Motor neuron (in vitro differentiated cells): ENCODE measurements at regions not wholly inside any gene's neighbourhood (a gene's known extent, or its start where the extent isn't known, plus 50 kb on each side); places are given as distances from the start of the nearest gene placed in this dataset.

Source experiments
- ATAC-seq, 8 experiments: fragments of 200-7000 bp; cut with Tn5 transposase; replicated peaks in 6 of 8; 2 replicates each; pipeline ENCODE4 v1.8.0; 2021; ENCODE audit warnings: mild to moderate bottlenecking in 8 of 8, moderate library complexity in 8 of 8
- H3K27ac ChIP-seq, 2 donors: fragments of 250-450 bp; sonication (Bioruptor Pico); 2 replicates each; pipeline ENCODE4 v1.9.0; 2021; ENCODE audit warnings: antibody characterized with exemption in 2 of 2, mild to moderate bottlenecking in 2 of 2, moderate library complexity in 1 of 2
- H3K4me1 ChIP-seq, 2 donors: fragments of 250-450 bp; sonication (Bioruptor Pico); replicated peaks in 1 of 2; 2 replicates each; pipeline ENCODE4 v1.6.1; 2021; ENCODE audit warnings: antibody characterized with exemption in 2 of 2, mild to moderate bottlenecking in 2 of 2, moderate library complexity in 1 of 2
- H3K4me3 ChIP-seq, 5 donors: fragments of 250-450 bp; sonication (Bioruptor Pico); 2 replicates each; pipeline ENCODE4 v1.9.0; 2021; ENCODE audit warnings: antibody characterized with exemption in 5 of 5, mild to moderate bottlenecking in 5 of 5, moderate library complexity in 4 of 5
- WGBS, 10 experiments: fragments of 450-650 bp; shearing (Covaris generic); methylation state at CpG; one replicate each; pipeline ENCODE4 v1.0.0; 2022; 5-methylcytosine and 5-hydroxymethylcytosine counted together
- in situ Hi-C, 9 experiments: fragments of 400-800 bp; cut with MboI; loops; one replicate each; pipeline ENCODE4 v1.15.0; 2021; ENCODE audit warnings: low sequenced_read_pairs in 9 of 9, low pct_unique_long_range_greater_than_20kb in 2 of 9; ENCODE audit not compliant: unreplicated experiment in 9 of 9

DNA sequence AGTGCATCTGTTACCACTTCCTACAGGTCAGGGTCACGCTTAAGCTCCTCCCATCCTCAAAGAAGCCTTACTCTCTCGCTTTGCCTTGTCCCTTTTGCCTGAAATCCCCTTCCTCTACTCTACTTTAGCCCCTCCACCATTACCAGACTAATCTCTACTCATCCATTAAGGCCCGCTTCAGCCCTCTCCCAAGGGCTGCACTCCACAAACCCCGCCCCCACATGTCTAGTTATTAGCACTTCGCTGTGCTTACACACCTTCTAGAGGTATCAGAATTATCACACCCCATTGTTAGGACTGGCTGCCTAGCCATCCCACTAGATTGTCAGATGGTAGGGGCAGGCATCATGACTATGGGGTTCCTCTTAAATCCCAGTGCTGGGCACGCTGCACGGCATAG, 565.7 kb upstream of the WWC1 start:
- Histone ChIP-seq H3K4me3 (no peak overlapping the region), H3K27ac (no peak overlapping the region), H3K4me1 (peaks cover 3 to 5% of the 10 kb centered on the region in 2 donors)
- no peak for ATAC-seq
- in situ Hi-C loops, result loop anchor here in 1 of 9 experiments (25.0 kb wide), 1 partner anchor 312 kb away; no protein-coding TSS in a partner anchor
- 63 to 100% (median 80%) methylated on average over 1 to 7 of the region's 7 CpGs; no CpG with 5 or more reads in 2 of the 10 experiments for WGBS, 10 experiments

DNA sequence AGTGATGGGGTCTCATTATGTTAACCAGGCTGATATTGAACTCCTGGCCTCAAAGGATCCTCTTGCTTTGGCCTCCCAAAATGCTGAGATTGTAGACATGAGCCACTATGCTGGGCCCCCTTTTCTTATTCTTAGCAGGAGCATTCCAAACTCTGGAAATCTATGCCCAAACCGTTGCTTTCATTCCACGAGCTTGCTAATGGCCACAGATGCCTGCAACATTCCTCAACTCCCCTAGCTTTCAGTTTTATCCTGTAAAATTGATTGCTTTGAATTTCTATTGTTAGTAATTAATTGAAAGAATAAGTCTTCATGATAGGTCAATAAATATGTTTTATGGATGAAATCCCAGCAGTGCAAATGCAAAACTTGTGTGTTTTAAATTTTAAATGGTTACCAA, 564.8 kb upstream of the WWC1 start:
- no peak overlapping the region for H3K27ac ChIP-seq
- H3K4me3 ChIP-seq, result no peak overlapping the region
- WGBS, 10 experiments, result 0 to 40% (median 29%) methylated on average over 1 to 2 of the region's 2 CpGs; no CpG with 5 or more reads in 3 of the 10 experiments
- ATAC-seq, result no peak
- peaks cover 3 to 5% of the 10 kb centered on the region in 2 donors for H3K4me1 ChIP-seq
- in situ Hi-C loops, result loop anchor here in 1 of 9 experiments (25.0 kb wide), 1 partner anchor 311 kb away; no protein-coding TSS in a partner anchor

DNA sequence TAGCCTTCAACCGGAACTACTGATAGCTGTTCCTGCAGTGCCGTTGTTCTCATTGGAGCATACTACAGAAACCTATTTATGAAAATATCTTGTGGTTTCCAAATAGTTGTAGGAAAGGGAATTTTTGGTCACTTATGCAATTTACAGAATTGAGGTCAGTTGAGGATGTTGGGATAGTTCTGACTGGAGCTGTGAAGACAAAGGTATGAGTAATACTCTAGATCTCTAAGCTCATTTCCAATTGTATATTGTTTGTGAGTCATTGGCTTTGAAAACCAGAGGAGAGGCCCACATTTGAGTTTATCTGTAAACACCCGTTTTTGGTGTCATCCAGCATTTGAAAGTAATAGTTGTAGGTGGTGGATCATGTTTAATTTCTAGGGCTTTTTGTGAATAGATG, 561.3 kb upstream of the WWC1 start:
- ATAC-seq, result peak in 7 of 8 experiments; percentile 40 to 100 (median 63)

DNA sequence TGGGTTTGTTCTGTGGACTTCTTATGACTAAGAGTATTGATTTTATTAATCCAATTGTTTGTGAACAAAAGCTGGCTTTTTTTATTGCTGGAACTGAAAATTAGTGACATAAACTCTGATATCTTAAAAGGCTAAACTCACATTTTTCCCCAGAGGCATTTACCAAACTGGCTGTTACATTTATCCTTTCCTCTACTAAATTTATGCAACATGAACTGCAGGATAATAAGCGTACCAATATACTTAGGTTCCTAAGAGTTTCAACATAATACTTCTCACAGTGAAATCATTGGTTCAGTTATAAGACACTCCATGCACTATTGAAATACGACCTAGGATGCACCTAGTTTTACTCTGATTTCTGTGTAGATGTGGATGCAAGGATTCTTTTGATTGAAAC, 560.8 kb upstream of the WWC1 start:
- ATAC-seq, result no peak
- WGBS, 10 experiments, result 33 to 100% (median 92%) methylated on average over 1 to 2 of the region's 2 CpGs; no CpG with 5 or more reads in 2 of the 10 experiments
- in situ Hi-C loops, result loop anchor here in 1 of 9 experiments (25.0 kb wide), 1 partner anchor 307 kb away; no protein-coding TSS in a partner anchor

More for the DNA sequence above, 561.3 kb upstream of the WWC1 start:
- WGBS, 10 experiments, result 0 to 82% (median 12%) methylated on average over 1 to 3 of the region's 3 CpGs; no CpG with 5 or more reads in 2 of the 10 experiments
- in situ Hi-C loops, result loop anchor here in 1 of 9 experiments (25.0 kb wide), 1 partner anchor 307 kb away; no protein-coding TSS in a partner anchor
- H3K4me3 ChIP-seq, result no peak overlapping the region
- H3K4me1 ChIP-seq, result peaks cover 5 to 12% of the 10 kb centered on the region in 2 donors
- no peak overlapping the region for H3K27ac ChIP-seq

DNA sequence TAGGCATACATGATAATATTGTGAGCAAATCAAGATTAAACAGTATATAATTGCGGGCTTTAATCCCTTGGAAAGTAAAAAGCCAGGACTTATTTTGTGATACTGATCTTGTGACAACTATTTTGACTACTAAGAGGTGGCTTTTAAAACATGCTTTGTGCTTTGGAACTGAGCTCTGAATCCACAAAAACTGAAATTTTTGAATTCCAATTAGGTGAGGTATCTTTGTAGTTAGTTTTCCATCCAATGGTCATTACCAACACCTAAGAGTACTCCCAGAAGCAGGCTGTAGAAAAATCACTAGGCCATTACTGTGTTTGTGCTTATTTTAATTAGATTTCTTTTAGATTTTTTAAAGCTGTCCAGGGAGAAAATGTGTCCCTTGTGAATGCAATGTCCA, 559.5 kb upstream of the WWC1 start:
- Histone ChIP-seq H3K4me3 (no peak overlapping the region), H3K4me1 (peaks cover 2 to 9% of the 10 kb centered on the region in 2 donors), H3K27ac (no peak overlapping the region)
- WGBS, 10 experiments, result 67 to 100% (median 96%) methylated on average over 1 of the region's 1 CpG; no CpG with 5 or more reads in 4 of the 10 experiments
- ATAC-seq, result peak in 1 of 8 experiments; percentile 12
- in situ Hi-C loops, result loop anchor here in 1 of 9 experiments (25.0 kb wide), 1 partner anchor 305 kb away; no protein-coding TSS in a partner anchor

More for the DNA sequence above, 560.8 kb upstream of the WWC1 start:
- H3K4me3 ChIP-seq, result no peak overlapping the region
- H3K4me1 ChIP-seq, result peaks cover 2 to 10% of the 10 kb centered on the region in 2 donors
- no peak overlapping the region for H3K27ac ChIP-seq

DNA sequence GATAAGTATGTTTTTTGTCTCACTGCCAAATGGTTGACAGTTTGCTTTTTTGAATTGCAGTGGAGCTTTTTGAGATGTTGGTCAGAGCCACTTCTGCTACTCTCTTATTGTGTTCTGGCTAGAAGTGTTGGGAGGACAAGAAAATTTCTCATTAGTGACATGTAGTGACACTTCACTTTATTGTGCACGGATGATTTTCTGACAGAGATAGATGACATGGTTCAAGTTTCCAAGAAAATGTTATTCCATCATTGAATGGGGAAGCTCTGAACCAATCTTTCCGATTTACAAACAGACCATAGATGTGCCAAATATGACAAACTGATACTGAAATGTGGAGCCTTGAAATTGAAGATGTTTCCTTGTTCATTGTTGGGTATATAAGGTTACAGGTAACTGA, 558.9 kb upstream of the WWC1 start:
- 0 to 92% (median 80%) methylated on average over 1 to 2 of the region's 2 CpGs for WGBS, 10 experiments
- peaks cover 2 to 9% of the 10 kb centered on the region in 2 donors for H3K4me1 ChIP-seq
- in situ Hi-C loops, result loop anchor here in 1 of 9 experiments (25.0 kb wide), 1 partner anchor 305 kb away; no protein-coding TSS in a partner anchor
- H3K4me3 ChIP-seq, result no peak overlapping the region
- no peak for ATAC-seq
- no peak overlapping the region for H3K27ac ChIP-seq

DNA sequence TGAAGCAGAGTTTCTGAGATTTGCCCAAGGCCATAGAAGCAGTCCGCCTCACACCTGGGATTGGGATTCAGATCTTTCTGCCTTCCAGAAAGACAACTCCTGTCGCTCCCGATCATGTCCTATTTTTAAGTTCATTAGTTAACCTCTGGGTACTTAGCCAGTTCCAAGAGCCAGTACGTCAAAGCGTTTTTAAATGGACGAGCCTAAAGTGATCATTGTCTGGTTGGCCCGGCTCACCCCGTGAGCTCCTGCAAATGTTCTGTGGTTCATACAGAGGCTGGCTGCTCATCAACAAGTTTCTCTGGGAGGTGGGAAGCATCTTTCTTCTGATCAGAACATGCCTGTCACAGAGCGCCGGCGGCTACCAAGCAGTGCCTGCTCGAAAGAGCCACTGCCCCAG, 554.5 kb upstream of the WWC1 start:
- 53 to 100% (median 80%) methylated on average over 2 to 12 of the region's 12 CpGs; no CpG with 5 or more reads in 1 of the 10 experiments for WGBS, 10 experiments
- Histone ChIP-seq H3K4me1 (peaks cover 0 to 9% of the 10 kb centered on the region in 2 donors), H3K4me3 (no peak overlapping the region), H3K27ac (no peak overlapping the region)
- no peak for ATAC-seq
- in situ Hi-C loops, result loop anchor here in 1 of 9 experiments (25.0 kb wide), 1 partner anchor 300 kb away; no protein-coding TSS in a partner anchor

DNA sequence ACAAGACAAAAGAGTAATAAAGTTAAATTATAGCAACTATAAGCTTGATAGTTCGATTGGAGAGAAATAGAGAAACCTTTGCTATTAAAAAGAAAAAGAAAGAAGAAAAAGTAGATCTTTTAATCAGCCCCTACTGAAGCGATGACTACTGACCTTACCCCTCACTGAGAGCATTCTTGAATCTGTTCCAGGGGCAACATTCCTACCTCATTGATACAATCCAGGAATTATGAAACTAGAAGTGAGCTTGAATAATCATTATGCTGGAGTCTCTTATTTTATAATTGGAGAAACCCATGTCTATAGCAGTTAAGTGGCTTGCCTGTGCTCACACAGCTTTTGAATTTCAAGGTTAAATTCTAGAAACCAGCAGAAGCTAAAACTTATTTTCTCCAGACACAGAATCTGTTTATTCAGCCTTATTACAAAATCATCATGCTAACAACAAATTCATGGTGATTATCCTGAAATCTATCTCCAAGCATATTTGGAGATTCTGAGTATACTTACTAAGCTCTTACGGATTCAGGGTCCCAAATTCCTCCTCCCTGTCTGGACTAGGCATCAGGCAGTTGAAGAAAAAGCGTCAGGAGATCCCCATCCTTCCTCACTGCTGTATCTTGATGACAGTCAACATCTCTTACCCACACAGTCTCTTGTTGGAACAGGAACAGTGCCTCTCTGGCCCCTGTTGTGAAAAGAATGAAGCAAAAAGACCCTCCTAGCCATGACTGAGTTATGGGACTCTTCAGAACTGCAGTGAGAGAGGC, 547.6 kb upstream of the WWC1 start:
- Histone ChIP-seq H3K4me3 (no peak overlapping the region), H3K27ac (no peak overlapping the region), H3K4me1 (no peaks in the 10 kb centered on the region)
- in situ Hi-C loops, result loop anchor here in 1 of 9 experiments (25.0 kb wide), 1 partner anchor 293 kb away; no protein-coding TSS in a partner anchor
- peak in 2 of 8 experiments; percentile 21 to 45 for ATAC-seq
- 2 to 91% (median 70%) methylated on average over 1 to 4 of the region's 4 CpGs for WGBS, 10 experiments

DNA sequence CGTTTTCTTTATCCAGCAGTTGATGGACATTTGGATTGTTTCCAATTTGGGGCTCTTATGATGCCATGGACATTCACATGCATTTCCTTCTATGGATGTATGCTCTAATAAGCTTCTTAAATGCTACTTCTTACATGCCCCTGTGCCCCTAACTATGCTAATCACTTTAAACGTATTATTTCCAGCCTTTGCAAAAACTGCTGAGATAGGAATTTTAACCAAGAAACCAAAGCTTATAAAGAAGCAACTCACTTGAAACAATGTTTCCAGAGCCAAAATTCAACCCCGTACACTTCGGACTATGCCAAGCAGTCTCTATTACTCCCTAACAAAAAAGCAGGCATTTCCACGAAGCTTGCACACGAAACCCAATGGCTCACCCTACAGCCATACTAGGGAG, 545.6 kb upstream of the WWC1 start:
- no peaks in the 10 kb centered on the region for H3K4me1 ChIP-seq
- in situ Hi-C loops, result loop anchor here in 1 of 9 experiments (25.0 kb wide), 1 partner anchor 291 kb away; no protein-coding TSS in a partner anchor
- ATAC-seq, result no peak
- no peak overlapping the region for H3K4me3 ChIP-seq
- no peak overlapping the region for H3K27ac ChIP-seq
- 45 to 100% (median 70%) methylated on average over 1 to 6 of the region's 6 CpGs for WGBS, 10 experiments

DNA sequence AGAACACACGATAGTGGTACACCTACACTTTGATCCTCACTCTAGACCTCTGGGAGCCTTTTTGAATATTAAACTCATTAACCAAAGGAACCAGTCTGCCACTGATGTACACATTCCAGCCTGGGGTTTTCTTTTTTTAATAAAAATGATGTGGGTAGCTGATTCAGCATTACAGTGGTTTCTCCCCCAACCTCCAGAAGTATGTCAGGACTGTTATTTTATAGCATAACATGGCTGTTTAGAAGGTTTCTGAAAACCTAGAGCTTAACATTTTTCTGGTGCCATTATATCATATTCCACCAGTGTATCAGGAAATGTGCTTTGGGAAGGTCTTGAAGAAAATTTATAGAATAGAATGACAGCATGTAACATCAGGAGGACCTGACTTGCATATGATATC, 540.9 kb upstream of the WWC1 start:
- Histone ChIP-seq H3K4me1 (peaks cover 2 to 13% of the 10 kb centered on the region in 2 donors), H3K27ac (no peak overlapping the region), H3K4me3 (no peak overlapping the region)
- in situ Hi-C loops, result no loop called here
- ATAC-seq, result no peak
- 0 to 100% (median 50%) methylated on average over 1 of the region's 1 CpG; no CpG with 5 or more reads in 4 of the 10 experiments for WGBS, 10 experiments

DNA sequence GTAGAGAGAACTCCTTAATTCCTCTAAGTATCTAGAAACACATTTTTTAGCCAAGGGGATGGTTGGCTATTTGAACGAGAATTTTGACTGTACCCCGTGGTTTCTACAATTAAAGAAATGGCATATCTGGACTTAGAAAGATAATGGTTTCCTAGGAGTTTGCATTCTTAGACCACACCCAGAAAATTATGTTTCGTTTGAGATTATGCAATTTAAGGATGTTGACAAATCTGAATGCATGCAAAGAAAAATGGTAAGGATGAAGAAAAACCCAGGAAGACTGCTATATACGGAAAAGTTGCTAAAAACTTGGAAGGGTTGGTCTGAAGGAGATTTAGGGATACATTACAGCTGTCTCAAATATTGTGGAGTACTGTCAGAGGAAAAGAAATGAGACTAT, 538.5 kb upstream of the WWC1 start:
- no peak for ATAC-seq
- Histone ChIP-seq H3K4me3 (no peak overlapping the region), H3K27ac (no peak overlapping the region), H3K4me1 (peaks cover 2 to 15% of the 10 kb centered on the region in 2 donors)
- in situ Hi-C loops, result no loop called here
- 8 to 98% (median 71%) methylated on average over 1 to 4 of the region's 4 CpGs for WGBS, 10 experiments

DNA sequence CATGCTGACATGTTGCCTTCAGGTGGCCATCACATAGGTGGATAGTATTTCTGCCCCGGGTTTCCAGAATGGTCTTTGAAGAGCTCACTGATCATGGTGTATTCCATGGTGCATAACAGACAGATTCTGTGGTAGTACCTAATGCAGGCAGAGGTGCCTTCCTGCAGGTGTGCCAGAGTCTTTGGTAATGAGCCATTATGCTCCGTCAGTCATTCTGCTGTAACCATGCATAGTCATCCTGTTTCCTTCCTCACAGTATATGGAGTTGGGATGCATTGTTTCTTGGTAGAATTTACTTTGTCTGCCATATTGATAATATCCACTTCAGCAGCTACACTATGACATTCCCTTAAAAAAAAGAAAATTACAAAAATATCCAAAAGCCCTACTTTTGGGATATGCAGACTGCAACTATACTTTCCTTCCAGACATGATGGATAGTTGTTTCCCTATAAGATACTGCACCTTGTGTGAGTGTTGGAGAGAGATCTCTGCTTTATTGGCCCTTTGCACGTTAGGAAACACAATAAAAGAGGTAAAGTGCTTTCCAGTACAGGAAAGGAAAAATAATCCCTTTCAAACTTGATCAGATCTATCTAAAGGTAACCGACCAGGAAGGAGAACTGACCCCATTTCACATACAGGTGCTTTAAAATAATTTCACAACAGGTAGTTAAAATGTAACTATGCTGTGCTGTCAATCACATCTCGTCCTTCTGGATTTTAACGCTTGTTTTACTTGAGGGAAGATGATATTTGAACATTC, 537.5 kb upstream of the WWC1 start:
- 20 to 94% (median 89%) methylated on average over 2 to 6 of the region's 6 CpGs; no CpG with 5 or more reads in 1 of the 10 experiments for WGBS, 10 experiments
- Histone ChIP-seq H3K4me1 (peaks cover 2 to 15% of the 10 kb centered on the region in 2 donors), H3K27ac (no peak overlapping the region), H3K4me3 (no peak overlapping the region)
- in situ Hi-C loops, result no loop called here
- ATAC-seq, result no peak
